ENCODE measurements at regions not wholly inside any gene's neighbourhood (a gene's known extent, or its start where the extent isn't known, plus 50 kb on each side); places are given as distances from the start of the nearest gene placed in this dataset.

DNA sequence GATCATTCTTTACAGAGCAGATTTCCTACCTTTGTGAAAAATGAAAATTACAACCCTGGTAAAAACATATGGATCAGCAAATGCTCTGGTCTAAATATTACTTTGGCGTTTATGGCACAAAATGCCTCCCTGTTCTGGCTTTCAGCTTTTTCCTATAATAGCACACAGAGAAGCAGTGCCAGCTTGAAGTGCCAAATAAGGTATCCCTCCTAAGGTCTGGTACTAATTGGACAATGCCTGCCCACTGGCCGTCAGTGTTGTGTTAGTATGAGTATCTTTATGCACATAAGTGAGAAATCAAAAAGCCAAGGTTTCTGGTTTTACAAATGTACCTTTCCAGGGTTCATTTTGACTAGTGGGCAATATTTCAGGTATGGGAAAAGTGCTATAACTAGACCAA, 1293.7 kb upstream of the FAM98A start (continued):
- no peak for TF ChIP-seq ZNF184 (tag by site-specific recombination; IDR thresholded peaks at IDR 0.05)
- no peak for TF ChIP-seq ZNF76 (tag by site-specific recombination; IDR thresholded peaks at IDR 0.05; ENCODE audit: borderline replicate concordance, low read depth)
- TF ChIP-seq ZNF654 (tag by site-specific recombination; IDR thresholded peaks at IDR 0.05; ENCODE audit: low read depth): no peak

DNA sequence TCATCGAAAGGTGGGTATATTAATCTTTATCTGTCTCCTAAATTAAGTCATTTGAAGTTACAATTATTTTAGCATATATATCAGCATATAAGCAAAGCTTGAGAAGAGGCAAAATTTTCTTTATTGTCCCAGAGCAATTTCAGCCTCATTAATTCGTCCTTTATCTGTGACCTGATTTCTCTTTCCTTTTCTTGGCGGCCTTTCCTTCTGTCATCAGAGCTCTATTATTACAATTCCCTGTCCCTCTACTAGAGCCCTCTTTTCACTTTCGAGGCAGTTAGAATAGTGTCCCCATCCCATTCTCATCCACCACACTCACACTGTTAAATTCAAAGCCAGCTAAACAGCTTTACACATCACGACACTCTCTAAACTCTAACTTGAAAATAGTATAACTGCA, 1293.2 kb upstream of the FAM98A start:
- no peak for TF ChIP-seq ZNF555 (tag by site-specific recombination; conservative IDR thresholded peaks at IDR 0.05)
- TF ChIP-seq ZNF521 (tag by site-specific recombination; IDR thresholded peaks at IDR 0.05): no peak
- TF ChIP-seq ZXDB (tag by site-specific recombination; IDR thresholded peaks at IDR 0.05): no peak
- TF ChIP-seq ZNF10 (tag by site-specific recombination; IDR thresholded peaks at IDR 0.05): no peak
- TF ChIP-seq, protein P1, sequence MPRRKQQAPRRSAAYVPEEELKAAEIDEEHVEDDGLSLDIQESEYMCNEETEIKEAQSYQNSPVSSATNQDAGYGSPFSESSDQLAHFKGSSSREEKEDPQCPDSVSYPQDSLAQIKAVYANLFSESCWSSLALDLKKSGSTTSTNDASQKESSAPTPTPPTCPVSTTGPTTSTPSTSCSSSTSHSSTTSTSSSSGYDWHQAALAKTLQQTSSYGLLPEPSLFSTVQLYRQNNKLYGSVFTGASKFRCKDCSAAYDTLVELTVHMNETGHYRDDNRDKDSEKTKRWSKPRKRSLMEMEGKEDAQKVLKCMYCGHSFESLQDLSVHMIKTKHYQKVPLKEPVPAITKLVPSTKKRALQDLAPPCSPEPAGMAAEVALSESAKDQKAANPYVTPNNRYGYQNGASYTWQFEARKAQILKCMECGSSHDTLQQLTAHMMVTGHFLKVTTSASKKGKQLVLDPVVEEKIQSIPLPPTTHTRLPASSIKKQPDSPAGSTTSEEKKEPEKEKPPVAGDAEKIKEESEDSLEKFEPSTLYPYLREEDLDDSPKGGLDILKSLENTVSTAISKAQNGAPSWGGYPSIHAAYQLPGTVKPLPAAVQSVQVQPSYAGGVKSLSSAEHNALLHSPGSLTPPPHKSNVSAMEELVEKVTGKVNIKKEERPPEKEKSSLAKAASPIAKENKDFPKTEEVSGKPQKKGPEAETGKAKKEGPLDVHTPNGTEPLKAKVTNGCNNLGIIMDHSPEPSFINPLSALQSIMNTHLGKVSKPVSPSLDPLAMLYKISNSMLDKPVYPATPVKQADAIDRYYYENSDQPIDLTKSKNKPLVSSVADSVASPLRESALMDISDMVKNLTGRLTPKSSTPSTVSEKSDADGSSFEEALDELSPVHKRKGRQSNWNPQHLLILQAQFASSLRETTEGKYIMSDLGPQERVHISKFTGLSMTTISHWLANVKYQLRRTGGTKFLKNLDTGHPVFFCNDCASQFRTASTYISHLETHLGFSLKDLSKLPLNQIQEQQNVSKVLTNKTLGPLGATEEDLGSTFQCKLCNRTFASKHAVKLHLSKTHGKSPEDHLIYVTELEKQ (tag by site-specific recombination; IDR thresholded peaks at IDR 0.05; ENCODE audit: borderline replicate concordance): no peak
- TF ChIP-seq, protein P2, sequence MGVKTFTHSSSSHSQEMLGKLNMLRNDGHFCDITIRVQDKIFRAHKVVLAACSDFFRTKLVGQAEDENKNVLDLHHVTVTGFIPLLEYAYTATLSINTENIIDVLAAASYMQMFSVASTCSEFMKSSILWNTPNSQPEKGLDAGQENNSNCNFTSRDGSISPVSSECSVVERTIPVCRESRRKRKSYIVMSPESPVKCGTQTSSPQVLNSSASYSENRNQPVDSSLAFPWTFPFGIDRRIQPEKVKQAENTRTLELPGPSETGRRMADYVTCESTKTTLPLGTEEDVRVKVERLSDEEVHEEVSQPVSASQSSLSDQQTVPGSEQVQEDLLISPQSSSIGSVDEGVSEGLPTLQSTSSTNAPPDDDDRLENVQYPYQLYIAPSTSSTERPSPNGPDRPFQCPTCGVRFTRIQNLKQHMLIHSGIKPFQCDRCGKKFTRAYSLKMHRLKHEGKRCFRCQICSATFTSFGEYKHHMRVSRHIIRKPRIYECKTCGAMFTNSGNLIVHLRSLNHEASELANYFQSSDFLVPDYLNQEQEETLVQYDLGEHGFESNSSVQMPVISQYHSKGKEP (tag by site-specific recombination; IDR thresholded peaks at IDR 0.05): no peak
- TF ChIP-seq ZNF626 (tag by site-specific recombination; IDR thresholded peaks at IDR 0.05): no peak
- TF ChIP-seq EGR2 (tag by site-specific recombination; IDR thresholded peaks at IDR 0.05; ENCODE audit: low read depth): no peak
- no peak for TF ChIP-seq ZNF37A (tag by site-specific recombination; IDR thresholded peaks at IDR 0.05)
- TF ChIP-seq GLI4 (tag by site-specific recombination; IDR thresholded peaks at IDR 0.05): no peak
- no peaks in the 10 kb centered on the region for H3K36me3 ChIP-seq (ENCODE audit: control insufficient read depth in 2 of 2, insufficient read depth in 1 of 2, low read length in 2 of 2)
- no peak overlapping the region for H3K27ac ChIP-seq (ENCODE audit: extremely low read depth, low read depth, low read length)
- CTCF ChIA-PET: no interaction called here
- H3K4me3 ChIP-seq (ENCODE audit: low read depth, low read length): no peak overlapping the region
- POLR2A ChIA-PET: no interaction called here
- H3K4me1 ChIP-seq (ENCODE audit: control insufficient read depth, insufficient read depth, low read length): no peaks in the 10 kb centered on the region
- no peaks in the 10 kb centered on the region for H3K9me3 ChIP-seq (ENCODE audit: control insufficient read depth, insufficient read depth, low read depth, low read length)

DNA sequence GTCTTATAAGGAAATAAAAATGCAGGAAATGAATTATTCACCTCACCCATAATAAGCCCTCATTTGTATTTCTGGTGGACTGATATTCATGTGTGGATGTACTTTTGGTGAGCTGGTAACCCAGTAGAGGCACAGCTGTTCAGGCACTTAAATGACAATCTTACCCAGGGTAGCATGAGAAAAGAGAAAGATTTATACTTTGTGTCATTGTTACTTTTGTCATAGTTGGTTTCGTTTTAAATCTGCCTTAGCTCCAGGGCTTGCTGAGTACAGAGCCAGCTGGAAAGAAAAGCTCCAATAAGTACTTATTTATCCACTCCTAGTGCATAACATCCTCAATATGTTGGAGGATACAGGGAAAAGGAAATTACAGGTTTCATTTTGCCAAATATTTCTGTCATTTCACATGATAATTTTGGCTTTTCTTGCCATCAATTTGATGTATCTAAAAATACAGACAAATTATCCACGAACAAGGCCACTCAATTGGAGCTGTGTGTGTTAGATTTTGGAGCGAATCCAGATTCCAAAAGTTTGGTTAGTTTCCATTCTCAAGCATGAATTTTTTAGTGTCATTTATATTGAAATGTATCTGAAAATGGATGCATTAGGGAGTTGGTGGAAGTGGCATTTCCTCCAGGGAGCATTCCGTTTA, 1276.1 kb upstream of the FAM98A start:
- Histone ChIP-seq H3K27ac (ENCODE audit: extremely low read depth, low read depth, low read length) (no peak overlapping the region), H3K4me3 (ENCODE audit: low read depth, low read length) (no peak overlapping the region), H3K9me3 (ENCODE audit: control insufficient read depth, insufficient read depth, low read depth, low read length) (no peaks in the 10 kb centered on the region), H3K4me1 (ENCODE audit: control insufficient read depth, insufficient read depth, low read length) (no peaks in the 10 kb centered on the region), H3K36me3 (ENCODE audit: control insufficient read depth in 2 of 2, insufficient read depth in 1 of 2, low read length in 2 of 2) (no peaks in the 10 kb centered on the region)
- CTCF ChIA-PET: no interaction called here
- POLR2A ChIA-PET: no interaction called here
- TF ChIP-seq, protein P3, sequence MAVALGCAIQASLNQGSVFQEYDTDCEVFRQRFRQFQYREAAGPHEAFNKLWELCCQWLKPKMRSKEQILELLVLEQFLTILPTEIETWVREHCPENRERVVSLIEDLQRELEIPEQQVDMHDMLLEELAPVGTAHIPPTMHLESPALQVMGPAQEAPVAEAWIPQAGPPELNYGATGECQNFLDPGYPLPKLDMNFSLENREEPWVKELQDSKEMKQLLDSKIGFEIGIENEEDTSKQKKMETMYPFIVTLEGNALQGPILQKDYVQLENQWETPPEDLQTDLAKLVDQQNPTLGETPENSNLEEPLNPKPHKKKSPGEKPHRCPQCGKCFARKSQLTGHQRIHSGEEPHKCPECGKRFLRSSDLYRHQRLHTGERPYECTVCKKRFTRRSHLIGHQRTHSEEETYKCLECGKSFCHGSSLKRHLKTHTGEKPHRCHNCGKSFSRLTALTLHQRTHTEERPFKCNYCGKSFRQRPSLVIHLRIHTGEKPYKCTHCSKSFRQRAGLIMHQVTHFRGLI (tag by site-specific recombination; IDR thresholded peaks at IDR 0.05): no peak
- TF ChIP-seq, protein P4, sequence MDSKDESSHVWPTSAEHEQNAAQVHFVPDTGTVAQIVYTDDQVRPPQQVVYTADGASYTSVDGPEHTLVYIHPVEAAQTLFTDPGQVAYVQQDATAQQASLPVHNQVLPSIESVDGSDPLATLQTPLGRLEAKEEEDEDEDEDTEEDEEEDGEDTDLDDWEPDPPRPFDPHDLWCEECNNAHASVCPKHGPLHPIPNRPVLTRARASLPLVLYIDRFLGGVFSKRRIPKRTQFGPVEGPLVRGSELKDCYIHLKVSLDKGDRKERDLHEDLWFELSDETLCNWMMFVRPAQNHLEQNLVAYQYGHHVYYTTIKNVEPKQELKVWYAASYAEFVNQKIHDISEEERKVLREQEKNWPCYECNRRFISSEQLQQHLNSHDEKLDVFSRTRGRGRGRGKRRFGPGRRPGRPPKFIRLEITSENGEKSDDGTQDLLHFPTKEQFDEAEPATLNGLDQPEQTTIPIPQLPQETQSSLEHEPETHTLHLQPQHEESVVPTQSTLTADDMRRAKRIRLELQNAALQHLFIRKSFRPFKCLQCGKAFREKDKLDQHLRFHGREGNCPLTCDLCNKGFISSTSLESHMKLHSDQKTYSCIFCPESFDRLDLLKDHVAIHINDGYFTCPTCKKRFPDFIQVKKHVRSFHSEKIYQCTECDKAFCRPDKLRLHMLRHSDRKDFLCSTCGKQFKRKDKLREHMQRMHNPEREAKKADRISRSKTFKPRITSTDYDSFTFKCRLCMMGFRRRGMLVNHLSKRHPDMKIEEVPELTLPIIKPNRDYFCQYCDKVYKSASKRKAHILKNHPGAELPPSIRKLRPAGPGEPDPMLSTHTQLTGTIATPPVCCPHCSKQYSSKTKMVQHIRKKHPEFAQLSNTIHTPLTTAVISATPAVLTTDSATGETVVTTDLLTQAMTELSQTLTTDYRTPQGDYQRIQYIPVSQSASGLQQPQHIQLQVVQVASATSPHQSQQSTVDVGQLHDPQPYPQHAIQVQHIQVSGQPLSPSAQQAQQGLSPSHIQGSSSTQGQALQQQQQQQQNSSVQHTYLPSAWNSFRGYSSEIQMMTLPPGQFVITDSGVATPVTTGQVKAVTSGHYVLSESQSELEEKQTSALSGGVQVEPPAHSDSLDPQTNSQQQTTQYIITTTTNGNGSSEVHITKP (tag by site-specific recombination; IDR thresholded peaks at IDR 0.05): no peak
- TF ChIP-seq, protein P5, sequence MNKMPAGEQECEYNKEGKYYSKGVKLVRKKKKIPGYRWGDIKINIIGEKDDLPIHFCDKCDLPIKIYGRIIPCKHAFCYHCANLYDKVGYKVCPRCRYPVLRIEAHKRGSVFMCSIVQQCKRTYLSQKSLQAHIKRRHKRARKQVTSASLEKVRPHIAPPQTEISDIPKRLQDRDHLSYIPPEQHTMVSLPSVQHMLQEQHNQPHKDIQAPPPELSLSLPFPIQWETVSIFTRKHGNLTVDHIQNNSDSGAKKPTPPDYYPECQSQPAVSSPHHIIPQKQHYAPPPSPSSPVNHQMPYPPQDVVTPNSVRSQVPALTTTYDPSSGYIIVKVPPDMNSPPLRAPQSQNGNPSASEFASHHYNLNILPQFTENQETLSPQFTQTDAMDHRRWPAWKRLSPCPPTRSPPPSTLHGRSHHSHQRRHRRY (tag by site-specific recombination; IDR thresholded peaks at IDR 0.05): no peak
- TF ChIP-seq ZNF76 (tag by site-specific recombination; IDR thresholded peaks at IDR 0.05; ENCODE audit: borderline replicate concordance, low read depth) (no peak), ZNF792 (tag by site-specific recombination; IDR thresholded peaks at IDR 0.05) (no peak), ZNF416 (tag by site-specific recombination; IDR thresholded peaks at IDR 0.05) (no peak)
- TF ChIP-seq, protein P6, sequence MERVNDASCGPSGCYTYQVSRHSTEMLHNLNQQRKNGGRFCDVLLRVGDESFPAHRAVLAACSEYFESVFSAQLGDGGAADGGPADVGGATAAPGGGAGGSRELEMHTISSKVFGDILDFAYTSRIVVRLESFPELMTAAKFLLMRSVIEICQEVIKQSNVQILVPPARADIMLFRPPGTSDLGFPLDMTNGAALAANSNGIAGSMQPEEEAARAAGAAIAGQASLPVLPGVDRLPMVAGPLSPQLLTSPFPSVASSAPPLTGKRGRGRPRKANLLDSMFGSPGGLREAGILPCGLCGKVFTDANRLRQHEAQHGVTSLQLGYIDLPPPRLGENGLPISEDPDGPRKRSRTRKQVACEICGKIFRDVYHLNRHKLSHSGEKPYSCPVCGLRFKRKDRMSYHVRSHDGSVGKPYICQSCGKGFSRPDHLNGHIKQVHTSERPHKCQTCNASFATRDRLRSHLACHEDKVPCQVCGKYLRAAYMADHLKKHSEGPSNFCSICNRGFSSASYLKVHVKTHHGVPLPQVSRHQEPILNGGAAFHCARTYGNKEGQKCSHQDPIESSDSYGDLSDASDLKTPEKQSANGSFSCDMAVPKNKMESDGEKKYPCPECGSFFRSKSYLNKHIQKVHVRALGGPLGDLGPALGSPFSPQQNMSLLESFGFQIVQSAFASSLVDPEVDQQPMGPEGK (tag by site-specific recombination; IDR thresholded peaks at IDR 0.05): no peak

Data from HEK293 (cell line).